Hepatocyte (in vitro differentiated cells): ENCODE measurements at regions not wholly inside any gene's neighbourhood (a gene's known extent, or its start where the extent isn't known, plus 50 kb on each side); places are given as distances from the start of the nearest gene placed in this dataset.

ENCODE experiments used
- CTCF ChIP-seq: fragments of 200-600 bp; sonication (generic); IDR thresholded peaks from 2 replicates; pipeline ENCODE4 v1.5.1; 2016; ENCODE audit warnings: antibody characterized with exemption, mild to moderate bottlenecking; ENCODE audit not compliant: poor library complexity
- EZH2 ChIP-seq: fragments of 200-600 bp; sonication (generic); IDR thresholded peaks from 2 replicates; pipeline ENCODE4 v1.6.1; 2016; ENCODE audit warnings: antibody characterized with exemption, mild to moderate bottlenecking, borderline replicate concordance

GRCh38 chr6:145115638-145116037 is 619.7 kb downstream of the EPM2A start:
- TF ChIP-seq CTCF = no peak
- TF ChIP-seq EZH2 = no peak
